ENCODE measurements at regions not wholly inside any gene's neighbourhood (a gene's known extent, or its start where the extent isn't known, plus 50 kb on each side); places are given as distances from the start of the nearest gene placed in this dataset.

- TF ChIP-seq CTCF (IDR thresholded peaks at IDR 0.05; ENCODE audit: low read length, missing control alignments): no peak
- peak; percentile 71 for DNase-seq (ENCODE audit: low read depth)
- H3K4me3 ChIP-seq (replicated peaks; ENCODE audit: low read depth, low read length): no peak overlapping the region
These were observed 746.3 kb upstream of the CHAC2 start for GRCh38 chr2:53021292-53021691.

GRCh38 chr2:53018825-53019425, 748.7 kb upstream of the CHAC2 start:
- TF ChIP-seq CTCF (IDR thresholded peaks at IDR 0.05; ENCODE audit: low read length, missing control alignments): peak; percentile 11
- no peak for DNase-seq (ENCODE audit: low read depth)
- H3K4me3 ChIP-seq (replicated peaks; ENCODE audit: low read depth, low read length): no peak overlapping the region

GRCh38 chr2:53006980-53007379, 760.6 kb upstream of the CHAC2 start:
- no peak for DNase-seq (ENCODE audit: low read depth)
- no peak overlapping the region for H3K4me3 ChIP-seq (replicated peaks; ENCODE audit: low read depth, low read length)
- TF ChIP-seq CTCF (IDR thresholded peaks at IDR 0.05; ENCODE audit: low read length, missing control alignments): no peak

- H3K4me3 ChIP-seq (replicated peaks; ENCODE audit: low read depth, low read length): no peak overlapping the region
- no peak for TF ChIP-seq CTCF (IDR thresholded peaks at IDR 0.05; ENCODE audit: low read length, missing control alignments)
- no peak for DNase-seq (ENCODE audit: low read depth)
These were observed 763.2 kb upstream of the CHAC2 start for GRCh38 chr2:53004413-53004812.

GRCh38 chr2:52995424-52995823, 772.2 kb upstream of the CHAC2 start:
- H3K4me3 ChIP-seq (replicated peaks; ENCODE audit: low read depth, low read length): no peak overlapping the region
- no peak for TF ChIP-seq CTCF (IDR thresholded peaks at IDR 0.05; ENCODE audit: low read length, missing control alignments)
- DNase-seq (ENCODE audit: low read depth): no peak

GRCh38 chr2:52976143-52976949, 791.3 kb upstream of the CHAC2 start:
- no peak overlapping the region for H3K4me3 ChIP-seq (replicated peaks; ENCODE audit: low read depth, low read length)
- TF ChIP-seq CTCF (IDR thresholded peaks at IDR 0.05; ENCODE audit: low read length, missing control alignments): peak; percentile 67
- DNase-seq (ENCODE audit: low read depth): peak; percentile 19
